ENCODE measurements at regions not wholly inside any gene's neighbourhood (a gene's known extent, or its start where the extent isn't known, plus 50 kb on each side); places are given as distances from the start of the nearest gene placed in this dataset.

- no peaks in the 10 kb centered on the region for H3K36me3 Mint-ChIP-seq (ENCODE audit: low read depth)
- DNase-seq, result no peak
- H3K27ac Mint-ChIP-seq, result no peak overlapping the region
- Histone ChIP-seq H3K4me3 (ENCODE audit: low read length) (no peak overlapping the region), H3K27ac (ENCODE audit: low read depth, low read length) (no peak overlapping the region), H3K4me1 (ENCODE audit: control insufficient read depth, insufficient read depth, low read length) (no peaks in the 10 kb centered on the region), H3K9me3 (ENCODE audit: control insufficient read depth, low read length) (no peaks in the 10 kb centered on the region), H3K9ac (ENCODE audit: extremely low read depth, low read length, poor library complexity, severe bottlenecking) (no peak overlapping the region), H3K27me3 (ENCODE audit: control insufficient read depth, insufficient read depth, low read length, poor library complexity, severe bottlenecking) (no peaks in the 10 kb centered on the region), H3K36me3 (ENCODE audit: control insufficient read depth, insufficient read depth, low read length) (no peaks in the 10 kb centered on the region)
- no peak overlapping the region for H3K4me3 Mint-ChIP-seq
- no peak for TF ChIP-seq CTCF (conservative IDR thresholded peaks at IDR 0.05)
- H3K4me1 Mint-ChIP-seq, result no peaks in the 10 kb centered on the region
- H3K27me3 Mint-ChIP-seq (ENCODE audit: insufficient read depth), result no peaks in the 10 kb centered on the region
- H3K9me3 Mint-ChIP-seq, result no peaks in the 10 kb centered on the region
- WGBS, 2 experiments (ENCODE audit: insufficient coverage in 1 of 2, insufficient read length in 1 of 2), result 97 to 98% methylated on average over 9 to 20 of the region's 20 CpGs
Measured at GRCh38 chr21:19246018-19246417, 842.4 kb upstream of the TMPRSS15 start.

- Mint-ChIP-seq H3K4me3 (no peak overlapping the region), H3K9me3 (no peaks in the 10 kb centered on the region), H3K27me3 (ENCODE audit: insufficient read depth) (no peaks in the 10 kb centered on the region), H3K27ac (no peak overlapping the region), H3K4me1 (no peaks in the 10 kb centered on the region), H3K36me3 (ENCODE audit: low read depth) (no peaks in the 10 kb centered on the region)
- Histone ChIP-seq H3K27me3 (ENCODE audit: control insufficient read depth, insufficient read depth, low read length, poor library complexity, severe bottlenecking) (no peaks in the 10 kb centered on the region), H3K4me1 (ENCODE audit: control insufficient read depth, insufficient read depth, low read length) (no peaks in the 10 kb centered on the region), H3K9ac (ENCODE audit: extremely low read depth, low read length, poor library complexity, severe bottlenecking) (no peak overlapping the region), H3K4me3 (ENCODE audit: low read length) (no peak overlapping the region), H3K9me3 (ENCODE audit: control insufficient read depth, low read length) (no peaks in the 10 kb centered on the region), H3K36me3 (ENCODE audit: control insufficient read depth, insufficient read depth, low read length) (no peaks in the 10 kb centered on the region), H3K27ac (ENCODE audit: low read depth, low read length) (no peak overlapping the region)
- DNase-seq, result peak; percentile 48
- 71% methylated on average over 4 of the region's 4 CpGs; no CpG with 5 or more reads in 1 of the 2 experiments for WGBS, 2 experiments (ENCODE audit: insufficient coverage in 1 of 2, insufficient read length in 1 of 2)
- no peak for TF ChIP-seq CTCF (conservative IDR thresholded peaks at IDR 0.05)
Measured at GRCh38 chr21:19256934-19257660, 853.5 kb upstream of the TMPRSS15 start.

- Histone ChIP-seq H3K27ac (ENCODE audit: low read depth, low read length) (peak overlapping the region; percentile 80), H3K9ac (ENCODE audit: extremely low read depth, low read length, poor library complexity, severe bottlenecking) (no peak overlapping the region), H3K27me3 (ENCODE audit: control insufficient read depth, insufficient read depth, low read length, poor library complexity, severe bottlenecking) (no peaks in the 10 kb centered on the region), H3K36me3 (ENCODE audit: control insufficient read depth, insufficient read depth, low read length) (no peaks in the 10 kb centered on the region), H3K4me3 (ENCODE audit: low read length) (no peak overlapping the region), H3K9me3 (ENCODE audit: control insufficient read depth, low read length) (no peaks in the 10 kb centered on the region), H3K4me1 (ENCODE audit: control insufficient read depth, insufficient read depth, low read length) (no peaks in the 10 kb centered on the region)
- DNase-seq, result no peak
- H3K27ac Mint-ChIP-seq, result no peak overlapping the region
- no peak for TF ChIP-seq CTCF (conservative IDR thresholded peaks at IDR 0.05)
- no peaks in the 10 kb centered on the region for H3K36me3 Mint-ChIP-seq (ENCODE audit: low read depth)
- no peak overlapping the region for H3K4me3 Mint-ChIP-seq
- WGBS, 2 experiments (ENCODE audit: insufficient coverage in 1 of 2, insufficient read length in 1 of 2), result 80 to 87% methylated on average over 6 to 9 of the region's 10 CpGs
- no peaks in the 10 kb centered on the region for H3K4me1 Mint-ChIP-seq
- no peaks in the 10 kb centered on the region for H3K27me3 Mint-ChIP-seq (ENCODE audit: insufficient read depth)
- H3K9me3 Mint-ChIP-seq, result no peaks in the 10 kb centered on the region
Measured at GRCh38 chr21:19261731-19262376, 858.3 kb upstream of the TMPRSS15 start.

Measured in endodermal cell (in vitro differentiated cells).